Stimulated activated effector memory CD8-positive, alpha-beta T cell treated with anti-CD3 and anti-CD28 coated beads, Interleukin-12 subunit alpha, Interleukin-12 subunit beta, amount 100 ng/mL, for 72 hours (primary cell): ENCODE measurements at regions not wholly inside any gene's neighbourhood (a gene's known extent, or its start where the extent isn't known, plus 50 kb on each side); places are given as distances from the start of the nearest gene placed in this dataset.

ENCODE experiments used
- ATAC-seq: fragments of 150-1000 bp; cut with Tn5 transposase; 2 replicates; pipeline ENCODE4 v1.10.0; 2021
- DNase-seq, 2 donors: peaks; one replicate each; pipeline ENCODE4 v3.0.0; 2021 to 2022; ENCODE audit warnings: low spot score in 2 of 2
- H3K27ac Mint-ChIP-seq: one replicate; pipeline ENCODE4 v1.8.0; 2022; ENCODE audit warnings: mild to moderate bottlenecking, mixed read lengths
- H3K36me3 Mint-ChIP-seq: one replicate; pipeline ENCODE4 v1.8.0; 2022; ENCODE audit warnings: mild to moderate bottlenecking, mixed read lengths
- H3K4me1 Mint-ChIP-seq: one replicate; pipeline ENCODE4 v1.8.0; 2022; ENCODE audit warnings: mixed read lengths
- H3K4me3 Mint-ChIP-seq: one replicate; pipeline ENCODE4 v1.8.0; 2022; ENCODE audit warnings: mild to moderate bottlenecking, mixed read lengths
- H3K9me3 Mint-ChIP-seq: one replicate; pipeline ENCODE4 v1.8.0; 2022; ENCODE audit warnings: mixed read lengths

DNA sequence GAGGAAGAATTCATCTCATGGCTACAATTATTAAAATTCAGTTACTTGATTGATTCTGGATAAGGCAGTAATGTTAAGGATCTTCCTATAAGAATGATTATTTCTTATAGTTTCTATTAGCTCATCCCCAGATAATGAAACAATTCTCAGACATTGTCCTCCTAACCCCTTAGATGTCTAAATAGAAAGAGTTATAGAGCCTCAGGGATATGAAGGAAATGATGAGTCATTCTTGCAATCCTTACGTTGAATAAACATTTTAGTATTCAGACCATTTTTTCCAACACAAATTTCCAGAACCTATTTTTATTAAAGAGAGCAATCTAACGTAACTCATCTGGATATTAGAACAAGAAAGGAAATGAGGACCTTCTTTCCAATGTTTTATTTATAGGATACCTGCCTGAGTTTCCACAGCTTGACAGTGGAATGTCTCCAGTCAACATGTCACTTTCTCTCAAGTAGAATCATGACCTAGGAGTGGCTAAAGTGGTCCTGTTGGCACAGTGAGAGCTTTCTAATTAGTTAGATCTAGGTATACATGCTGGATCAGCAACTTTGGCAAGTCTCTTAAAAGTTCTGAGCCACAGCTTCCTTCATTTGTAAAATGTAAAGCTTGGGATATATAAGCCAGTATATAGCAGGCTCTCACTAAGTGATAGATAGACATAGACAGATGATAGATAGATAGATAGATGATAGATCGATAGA, 88.0 kb upstream of the RAB27B start:
- ATAC-seq (no peak), DNase-seq (no peak)
- peaks cover 8% of the 10 kb centered on the region for H3K9me3 Mint-ChIP-seq
- H3K4me3 Mint-ChIP-seq, result no peak overlapping the region
- no peaks in the 10 kb centered on the region for H3K36me3 Mint-ChIP-seq
- no peak overlapping the region for H3K27ac Mint-ChIP-seq
- H3K4me1 Mint-ChIP-seq, result no peaks in the 10 kb centered on the region

DNA sequence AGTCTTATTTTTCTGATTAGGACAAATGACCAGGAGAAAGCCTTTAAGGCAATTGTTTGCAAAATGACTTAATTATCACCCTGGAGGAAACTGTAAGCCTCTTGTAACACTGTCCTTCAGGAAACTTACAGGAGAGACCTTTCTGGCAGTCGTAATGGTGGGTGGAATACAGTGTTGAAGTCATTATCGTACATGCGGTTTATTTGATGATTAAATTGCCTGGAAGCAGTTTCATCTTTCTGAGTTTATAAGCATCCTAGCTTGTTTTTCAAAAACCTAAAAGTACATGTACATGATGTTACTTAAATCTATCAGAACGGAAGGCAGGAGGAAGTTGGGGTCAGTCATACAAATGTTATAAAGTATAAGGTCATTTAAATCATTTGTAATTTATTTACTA, 86.2 kb upstream of the RAB27B start:
- Mint-ChIP-seq H3K27ac (no peak overlapping the region), H3K9me3 (peaks cover 8% of the 10 kb centered on the region)
- DNase-seq, result no peak

DNA sequence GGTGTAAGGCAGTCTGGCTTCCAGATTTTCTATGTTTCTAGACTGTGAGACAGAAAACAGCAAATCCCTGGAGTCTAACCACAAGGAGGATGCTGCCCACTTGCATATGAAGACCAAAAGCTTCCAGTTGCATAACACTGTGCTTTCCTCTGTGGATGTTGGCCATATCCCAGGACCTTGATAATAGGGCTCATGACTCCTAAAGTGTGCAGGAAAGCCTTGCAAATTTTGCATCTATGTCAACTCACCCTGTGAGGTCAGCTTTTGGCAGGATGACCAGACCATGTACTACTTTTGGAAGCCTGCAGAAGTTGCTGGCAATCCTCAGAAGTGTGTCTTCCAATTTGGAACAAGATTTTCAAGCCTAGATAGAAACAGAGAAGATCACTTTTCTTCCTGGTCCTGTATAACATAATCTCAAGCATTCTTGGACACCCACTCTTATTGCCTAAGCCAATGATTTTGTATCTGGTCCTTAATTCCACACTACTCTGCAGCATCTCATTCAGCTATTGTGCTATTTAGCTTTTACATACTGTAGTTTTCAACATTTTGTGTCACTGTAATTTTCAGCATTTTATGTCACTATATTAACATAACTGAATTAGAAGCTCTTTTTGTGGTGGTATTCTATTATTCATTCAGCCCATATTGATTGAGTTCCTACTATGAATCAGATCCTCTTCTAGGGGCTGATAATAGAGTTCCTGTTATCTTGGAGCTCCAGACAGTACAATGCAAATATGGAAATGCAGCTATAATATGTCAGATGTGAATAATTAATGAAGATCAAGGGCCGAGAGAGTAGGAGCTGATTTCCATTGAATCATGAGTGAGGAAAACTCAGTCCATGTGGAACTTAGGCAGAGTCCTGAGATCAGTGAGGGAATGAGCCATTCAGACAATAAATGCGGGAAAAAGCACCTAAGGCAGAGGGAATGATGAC, 85.3 kb upstream of the RAB27B start:
- no peak for DNase-seq
- ATAC-seq, result no peak
- Mint-ChIP-seq H3K27ac (no peak overlapping the region), H3K9me3 (peaks cover 6% of the 10 kb centered on the region), H3K4me3 (no peak overlapping the region), H3K4me1 (no peaks in the 10 kb centered on the region), H3K36me3 (no peaks in the 10 kb centered on the region)

More for the DNA sequence above, 86.2 kb upstream of the RAB27B start:
- Mint-ChIP-seq H3K4me1 (no peaks in the 10 kb centered on the region), H3K36me3 (no peaks in the 10 kb centered on the region), H3K4me3 (no peak overlapping the region)
- no peak for ATAC-seq

DNA sequence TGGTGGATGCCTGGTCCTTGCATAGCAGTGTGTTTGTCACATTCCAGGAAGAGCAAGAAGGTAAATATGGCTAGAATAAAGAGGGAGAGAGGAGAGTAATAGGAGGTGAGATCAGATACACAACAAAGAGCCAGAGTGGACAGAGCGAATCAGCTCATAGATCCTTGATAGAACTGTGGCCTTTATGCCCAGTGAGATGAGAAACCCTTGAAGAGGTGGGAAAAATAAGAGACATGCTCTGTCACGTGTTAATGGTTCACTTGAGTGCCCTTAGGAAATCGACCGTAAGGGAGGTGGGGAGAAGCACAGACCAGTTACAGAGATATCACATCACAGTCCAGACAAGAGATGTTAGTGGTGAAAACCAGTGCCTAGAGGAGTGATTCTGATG, 84.7 kb upstream of the RAB27B start:
- Mint-ChIP-seq H3K4me1 (no peaks in the 10 kb centered on the region), H3K27ac (no peak overlapping the region), H3K36me3 (no peaks in the 10 kb centered on the region), H3K4me3 (no peak overlapping the region), H3K9me3 (no peaks in the 10 kb centered on the region)
- DNase-seq (no peak), ATAC-seq (no peak)

DNA sequence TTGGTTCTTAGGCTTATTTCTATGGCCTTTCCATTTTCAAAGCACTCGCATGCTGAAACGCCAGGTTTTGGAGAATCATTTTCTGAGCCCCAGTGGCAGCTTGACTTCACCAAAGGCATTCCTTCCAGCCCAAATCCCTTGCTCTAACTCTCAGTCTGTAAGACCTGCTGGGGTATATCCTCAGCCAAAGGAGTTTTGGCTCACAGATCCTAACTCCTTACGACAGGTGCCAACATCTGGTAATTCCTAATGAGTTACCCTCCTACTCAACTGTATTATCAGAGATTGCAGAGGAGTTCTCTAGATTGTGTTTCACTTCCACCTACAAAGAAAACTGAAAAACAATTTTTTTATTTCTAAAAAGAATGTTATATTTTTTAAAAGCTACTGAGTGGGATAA, 79.0 kb upstream of the RAB27B start:
- DNase-seq (no peak), ATAC-seq (no peak)
- no peak overlapping the region for H3K4me3 Mint-ChIP-seq
- H3K4me1 Mint-ChIP-seq, result no peaks in the 10 kb centered on the region
- no peaks in the 10 kb centered on the region for H3K36me3 Mint-ChIP-seq
- H3K9me3 Mint-ChIP-seq, result no peaks in the 10 kb centered on the region
- no peak overlapping the region for H3K27ac Mint-ChIP-seq

DNA sequence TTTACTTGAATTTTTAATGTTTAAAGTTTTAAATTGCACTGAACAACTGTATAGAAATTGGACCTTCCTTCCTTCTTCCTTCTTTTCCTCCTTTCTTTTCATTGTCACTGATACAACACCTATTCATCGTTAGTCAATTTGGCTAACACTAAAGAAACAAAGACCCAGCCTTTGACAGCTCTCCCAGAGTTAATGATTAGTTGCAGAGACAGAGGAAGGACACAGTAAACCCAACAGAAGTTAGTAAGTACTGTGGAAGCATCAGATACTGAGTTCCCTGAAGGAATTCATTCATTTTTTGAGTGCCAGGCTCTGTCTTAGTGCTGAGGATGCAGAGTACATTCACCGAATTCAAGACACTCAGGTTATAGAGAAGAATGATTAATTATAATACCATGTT, 77.9 kb upstream of the RAB27B start:
- Mint-ChIP-seq H3K4me3 (no peak overlapping the region), H3K27ac (no peak overlapping the region), H3K4me1 (no peaks in the 10 kb centered on the region), H3K36me3 (no peaks in the 10 kb centered on the region), H3K9me3 (no peaks in the 10 kb centered on the region)
- ATAC-seq (no peak), DNase-seq (no peak)

DNA sequence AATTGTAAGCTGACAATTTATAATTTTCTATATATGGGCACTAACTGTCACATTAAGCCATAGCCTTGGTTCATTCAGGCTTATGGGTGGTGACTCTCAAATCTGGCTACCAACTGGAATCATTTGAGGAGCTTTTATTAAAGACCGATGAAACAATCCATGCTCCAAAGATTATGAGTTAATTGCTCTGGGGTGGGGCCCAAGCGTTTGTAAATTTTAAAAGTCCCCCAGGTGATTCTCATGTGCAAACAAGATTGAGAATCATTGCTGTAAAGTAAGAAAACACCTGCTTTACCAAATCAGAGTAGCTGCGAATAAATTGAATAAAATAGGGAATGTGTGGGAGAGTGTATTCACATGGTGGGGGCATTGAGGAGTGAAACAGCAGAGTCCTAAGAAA, 76.1 kb upstream of the RAB27B start:
- ATAC-seq (no peak), DNase-seq (no peak)
- H3K36me3 Mint-ChIP-seq, result no peaks in the 10 kb centered on the region
- no peak overlapping the region for H3K4me3 Mint-ChIP-seq
- H3K27ac Mint-ChIP-seq, result no peak overlapping the region
- H3K4me1 Mint-ChIP-seq, result no peaks in the 10 kb centered on the region
- H3K9me3 Mint-ChIP-seq, result no peaks in the 10 kb centered on the region

DNA sequence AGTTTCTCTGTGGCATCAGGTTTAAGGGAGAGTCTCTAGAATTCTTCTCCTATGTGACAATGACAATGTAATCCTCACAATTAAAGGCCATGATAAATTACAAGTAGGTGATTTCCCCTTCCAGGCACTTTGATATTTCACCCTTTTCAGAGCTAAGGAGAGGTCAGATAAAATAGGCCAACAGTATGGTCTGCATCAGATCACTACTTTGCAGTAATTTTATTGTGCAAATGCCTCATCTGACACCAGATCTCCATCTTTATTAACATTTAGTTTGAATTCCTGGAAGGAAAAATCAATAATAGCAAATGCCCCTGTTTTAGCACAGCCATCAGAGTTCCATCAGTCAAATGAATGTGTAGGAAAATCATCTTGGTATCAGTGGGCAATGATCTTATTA, 72.8 kb upstream of the RAB27B start:
- no peaks in the 10 kb centered on the region for H3K4me1 Mint-ChIP-seq
- H3K9me3 Mint-ChIP-seq, result no peaks in the 10 kb centered on the region
- DNase-seq, result no peak
- H3K27ac Mint-ChIP-seq, result no peak overlapping the region
- no peak overlapping the region for H3K4me3 Mint-ChIP-seq
- ATAC-seq, result no peak
- H3K36me3 Mint-ChIP-seq, result no peaks in the 10 kb centered on the region

DNA sequence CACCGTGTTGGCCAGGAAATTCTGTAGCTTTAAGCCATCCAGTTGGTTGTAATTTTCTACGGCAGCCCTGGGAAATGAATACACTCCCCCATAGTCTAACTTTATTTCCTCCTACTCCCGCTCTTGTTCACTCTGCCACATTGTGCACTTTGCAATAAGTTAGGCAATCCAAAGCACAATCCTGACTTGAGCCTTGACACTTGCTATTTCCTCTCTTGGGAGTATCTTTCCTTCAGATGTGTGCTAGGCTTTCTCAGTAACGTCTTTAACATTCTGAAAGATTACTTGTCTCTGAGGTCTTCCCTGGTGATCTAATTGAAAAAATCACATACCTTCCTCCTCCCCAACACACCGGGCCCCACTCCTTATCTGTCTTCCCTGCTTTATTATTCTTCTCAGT, 65.9 kb upstream of the RAB27B start:
- ATAC-seq (no peak), DNase-seq (no peak)
- no peaks in the 10 kb centered on the region for H3K4me1 Mint-ChIP-seq
- H3K9me3 Mint-ChIP-seq, result no peaks in the 10 kb centered on the region
- H3K27ac Mint-ChIP-seq, result no peak overlapping the region
- no peaks in the 10 kb centered on the region for H3K36me3 Mint-ChIP-seq
- H3K4me3 Mint-ChIP-seq, result no peak overlapping the region

DNA sequence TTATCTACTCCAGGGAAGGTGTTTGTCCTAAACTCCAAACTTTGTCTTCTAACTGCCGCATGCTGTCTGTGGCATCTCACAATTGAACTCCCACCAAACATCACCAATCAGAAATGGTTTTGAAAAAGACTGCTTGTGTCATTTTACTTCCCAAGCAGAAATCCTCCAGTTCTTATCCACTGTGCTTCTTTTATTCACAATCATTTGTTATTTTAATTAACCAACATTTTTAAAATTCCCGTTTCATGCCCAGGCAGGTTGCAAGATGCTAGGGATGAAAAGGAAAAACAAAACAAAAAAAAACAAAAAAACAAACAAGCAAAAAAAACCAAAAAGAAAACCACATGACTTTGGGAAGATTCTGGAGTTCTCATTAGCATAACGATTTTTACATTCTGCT, 63.5 kb upstream of the RAB27B start:
- no peak overlapping the region for H3K4me3 Mint-ChIP-seq
- no peaks in the 10 kb centered on the region for H3K36me3 Mint-ChIP-seq
- no peak overlapping the region for H3K27ac Mint-ChIP-seq
- no peaks in the 10 kb centered on the region for H3K9me3 Mint-ChIP-seq
- DNase-seq, result no peak
- H3K4me1 Mint-ChIP-seq, result no peaks in the 10 kb centered on the region
- ATAC-seq, result no peak

DNA sequence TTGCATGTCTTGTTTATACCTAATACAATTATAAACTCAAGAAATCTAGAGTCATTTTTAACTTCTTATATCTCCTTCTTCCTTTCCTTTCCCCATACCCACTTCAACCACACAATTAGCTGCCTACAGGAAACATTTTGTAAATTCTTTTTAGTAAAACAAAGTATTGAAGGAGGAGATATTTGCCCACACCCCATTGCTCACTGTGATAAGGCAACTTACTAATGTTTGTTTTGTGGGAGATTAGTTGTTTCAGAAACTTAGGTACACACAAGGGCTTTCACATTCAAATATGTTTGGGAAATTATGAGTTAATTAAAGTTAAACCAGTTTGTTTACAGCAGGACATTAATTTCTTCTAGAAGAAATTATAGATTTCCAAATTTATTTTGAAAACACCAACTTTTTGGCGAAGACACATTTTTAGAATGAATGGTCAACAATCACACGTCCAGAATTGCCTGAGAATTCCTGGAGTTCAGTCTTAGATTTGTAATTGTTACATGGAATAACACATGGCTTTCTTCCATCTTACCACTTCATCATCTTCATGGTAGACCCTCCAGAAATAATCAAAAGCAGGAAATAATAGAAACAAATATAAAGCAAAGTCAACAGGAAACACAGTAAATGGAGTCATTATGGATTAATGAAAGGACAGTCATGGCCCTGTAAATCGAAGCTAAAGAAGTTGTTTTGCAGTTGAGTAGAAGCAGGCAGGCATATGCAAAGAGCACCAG, 62.5 kb upstream of the RAB27B start:
- ATAC-seq (no peak), DNase-seq (no peak)
- Mint-ChIP-seq H3K4me3 (no peak overlapping the region), H3K36me3 (no peaks in the 10 kb centered on the region), H3K9me3 (no peaks in the 10 kb centered on the region), H3K27ac (no peak overlapping the region), H3K4me1 (no peaks in the 10 kb centered on the region)

DNA sequence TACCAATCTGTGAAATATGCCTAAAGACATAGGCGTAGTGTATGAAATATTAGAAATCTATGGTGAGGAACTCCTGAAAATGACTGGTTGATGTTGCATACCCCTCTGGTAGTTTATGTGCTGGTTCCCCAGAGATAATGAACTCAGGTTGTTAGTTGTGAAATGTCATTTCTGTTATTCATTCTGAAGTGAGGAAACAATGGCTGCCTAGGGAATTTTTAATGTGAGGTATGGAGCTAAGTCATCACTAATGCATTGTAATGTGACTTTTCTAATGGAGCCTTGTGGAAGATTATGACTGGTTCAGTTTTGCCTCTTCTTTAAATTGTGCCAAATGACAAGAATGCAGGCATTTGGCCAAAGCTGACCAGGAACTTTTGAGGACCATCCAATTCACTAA, 61.6 kb upstream of the RAB27B start:
- H3K4me1 Mint-ChIP-seq, result no peaks in the 10 kb centered on the region
- H3K9me3 Mint-ChIP-seq, result no peaks in the 10 kb centered on the region
- no peak overlapping the region for H3K4me3 Mint-ChIP-seq
- ATAC-seq, result no peak
- H3K27ac Mint-ChIP-seq, result no peak overlapping the region
- no peaks in the 10 kb centered on the region for H3K36me3 Mint-ChIP-seq
- no peak for DNase-seq

DNA sequence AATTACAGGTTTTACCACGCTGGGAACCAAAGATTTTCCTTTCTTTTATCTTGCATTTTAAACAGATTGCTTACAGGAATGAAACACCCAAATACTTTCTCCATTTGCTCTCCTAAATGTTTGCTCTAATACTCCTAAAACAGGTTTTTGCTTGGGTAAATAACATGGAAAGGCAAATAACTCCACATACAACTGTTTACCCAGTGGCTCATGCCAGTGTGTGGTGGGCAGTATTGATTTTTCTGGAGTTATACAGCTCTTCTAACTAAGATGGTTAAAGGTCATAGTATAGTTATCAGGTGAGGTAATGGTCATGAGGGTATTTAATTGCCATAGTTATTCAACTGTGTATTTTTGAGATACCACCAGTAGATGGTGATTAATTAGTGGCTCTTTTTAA, 61.2 kb upstream of the RAB27B start:
- no peaks in the 10 kb centered on the region for H3K9me3 Mint-ChIP-seq
- no peak for ATAC-seq
- DNase-seq, result no peak
- no peak overlapping the region for H3K27ac Mint-ChIP-seq
- no peak overlapping the region for H3K4me3 Mint-ChIP-seq
- no peaks in the 10 kb centered on the region for H3K36me3 Mint-ChIP-seq
- H3K4me1 Mint-ChIP-seq, result no peaks in the 10 kb centered on the region

DNA sequence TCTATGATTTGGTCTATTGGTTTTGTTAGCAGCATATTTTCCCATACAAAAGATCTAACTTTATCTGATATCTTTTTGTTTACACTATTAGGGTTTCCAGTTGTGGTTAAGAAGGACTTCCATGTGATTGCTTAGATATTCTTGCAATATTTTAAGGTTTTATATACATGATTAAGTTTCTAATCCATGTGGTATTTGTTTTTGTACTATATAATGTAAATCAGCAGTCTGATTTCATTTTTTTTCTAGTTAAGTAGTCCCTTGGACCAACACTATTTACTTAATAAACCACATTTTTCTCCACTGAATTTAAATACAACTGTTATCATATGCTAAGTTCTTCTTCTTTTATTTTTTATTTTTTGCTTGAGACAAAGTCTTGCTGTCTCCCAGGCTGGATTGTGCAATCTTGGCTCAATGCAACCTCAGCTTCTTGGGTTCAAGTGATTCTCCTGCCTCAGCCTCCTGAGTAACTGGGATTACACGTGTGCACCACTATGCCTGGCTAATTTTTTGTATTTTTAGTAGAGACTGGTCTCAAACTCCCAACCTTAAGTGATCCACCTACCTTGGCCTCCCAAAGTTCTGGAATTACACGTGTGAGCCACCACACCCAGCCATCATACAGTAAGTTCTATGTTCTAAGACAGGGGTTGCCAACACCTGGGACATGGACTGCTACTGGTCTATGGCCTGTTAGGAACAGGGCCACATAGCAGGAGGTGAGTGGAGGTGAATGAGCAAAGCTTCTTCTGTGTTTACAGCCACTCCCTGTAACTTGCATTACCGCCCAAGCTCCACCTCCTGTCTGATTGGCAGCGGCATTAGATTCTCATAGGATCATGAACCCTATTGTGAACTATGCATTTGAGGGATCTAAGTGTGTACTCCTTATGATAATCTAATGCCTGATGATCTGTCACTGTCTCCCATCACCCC, 58.5 kb upstream of the RAB27B start:
- no peak for ATAC-seq
- H3K4me3 Mint-ChIP-seq, result no peak overlapping the region
- H3K36me3 Mint-ChIP-seq, result no peaks in the 10 kb centered on the region
- H3K9me3 Mint-ChIP-seq, result no peaks in the 10 kb centered on the region
- H3K27ac Mint-ChIP-seq, result no peak overlapping the region
- H3K4me1 Mint-ChIP-seq, result no peaks in the 10 kb centered on the region
- no peak for DNase-seq

DNA sequence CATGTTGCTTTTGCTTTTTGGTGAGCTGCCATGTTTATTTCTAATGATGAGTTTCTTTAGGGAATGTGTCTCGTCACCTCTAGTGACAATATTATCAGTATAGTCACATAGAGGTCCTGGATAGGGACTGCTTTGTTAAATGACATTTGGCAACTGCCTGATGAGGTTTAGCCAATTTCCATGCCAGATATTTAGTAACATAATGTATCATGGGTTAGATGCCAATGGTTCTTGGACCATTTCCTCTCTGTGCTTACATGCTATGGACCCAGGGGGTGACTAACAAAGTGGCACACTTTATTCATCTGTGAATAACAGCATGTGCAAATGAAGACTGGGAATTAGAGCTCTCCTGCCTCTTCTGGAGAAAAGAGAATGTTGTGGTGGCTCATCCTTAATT, 56.2 kb upstream of the RAB27B start:
- no peaks in the 10 kb centered on the region for H3K9me3 Mint-ChIP-seq
- H3K4me1 Mint-ChIP-seq, result no peaks in the 10 kb centered on the region
- DNase-seq (no peak), ATAC-seq (no peak)
- no peaks in the 10 kb centered on the region for H3K36me3 Mint-ChIP-seq
- no peak overlapping the region for H3K27ac Mint-ChIP-seq
- no peak overlapping the region for H3K4me3 Mint-ChIP-seq
